SK-N-SH treated with all-trans-retinoic acid at 6 μM for 48 hours (cell line): ENCODE measurements at regions not wholly inside any gene's neighbourhood (a gene's known extent, or its start where the extent isn't known, plus 50 kb on each side); places are given as distances from the start of the nearest gene placed in this dataset.

Source experiments
- ATAC-seq: fragments of 200-7000 bp; cut with Tn5 transposase; 3 replicates; pipeline ENCODE4 v1.9.1; 2020; ENCODE audit warnings: mild to moderate bottlenecking, moderate library complexity
- ARNTL ChIP-seq: fragments of 450-650 bp; formaldehyde crosslinking; IDR thresholded peaks from 2 replicates; pipeline ENCODE4 v1.5.0; 2020; ENCODE audit warnings: low read depth, mild to moderate bottlenecking, moderate library complexity, borderline replicate concordance
- BACH2 ChIP-seq: fragments of 250-450 bp; sonication (Bioruptor Pico); IDR thresholded peaks from 2 replicates; pipeline ENCODE4 v1.9.0; 2021; ENCODE audit warnings: mild to moderate bottlenecking, borderline replicate concordance
- CSDC2 ChIP-seq: fragments of 250-450 bp; sonication (Bioruptor Pico); IDR thresholded peaks from 2 replicates; pipeline ENCODE4 v1.5.0; 2020; ENCODE audit warnings: mild to moderate bottlenecking, moderate library complexity
- ISL1 ChIP-seq: fragments of 250-450 bp; sonication (Bioruptor Pico); IDR thresholded peaks from 2 replicates; pipeline ENCODE4 v2.1.2; 2022; ENCODE audit warnings: mild to moderate bottlenecking, moderate library complexity
- OSR1 ChIP-seq: fragments of 250-450 bp; sonication (Bioruptor Pico); IDR thresholded peaks from 2 replicates; pipeline ENCODE4 v1.8.0; 2022; ENCODE audit warnings: moderate library complexity, mild to moderate bottlenecking, inconsistent platforms
- PPARA ChIP-seq: fragments of 250-450 bp; sonication (Bioruptor Pico); IDR thresholded peaks from 2 replicates; pipeline ENCODE4 v1.5.0; 2020; ENCODE audit warnings: mild to moderate bottlenecking, borderline replicate concordance
- RARB ChIP-seq: fragments of 250-450 bp; sonication (Bioruptor Pico); IDR thresholded peaks from 2 replicates; pipeline ENCODE4 v1.8.0; 2021; ENCODE audit warnings: mild to moderate bottlenecking, moderate library complexity
- SNAI2 ChIP-seq: fragments of 250-450 bp; sonication (Bioruptor Pico); IDR thresholded peaks from 2 replicates; pipeline ENCODE4 v1.5.0; 2020; ENCODE audit warnings: mild to moderate bottlenecking, moderate library complexity
- TCF4 ChIP-seq: fragments of 250-450 bp; sonication (Bioruptor Pico); IDR thresholded peaks from 2 replicates; pipeline ENCODE4 v1.8.0; 2021; ENCODE audit warnings: mild to moderate bottlenecking, moderate library complexity, borderline replicate concordance
- TOX ChIP-seq: fragments of 250-450 bp; sonication (Bioruptor Pico); IDR thresholded peaks from 2 replicates; pipeline ENCODE4 v1.8.0; 2021; ENCODE audit warnings: mild to moderate bottlenecking, moderate library complexity, borderline replicate concordance
- ZC3H10 ChIP-seq: fragments of 250-450 bp; sonication (Bioruptor Pico); IDR thresholded peaks from 2 replicates; pipeline ENCODE4 v1.5.1; 2021; ENCODE audit warnings: mild to moderate bottlenecking, moderate library complexity
- ZFP30 ChIP-seq: fragments of 450-650 bp; formaldehyde crosslinking; IDR thresholded peaks from 2 replicates; pipeline ENCODE4 v1.5.0; 2022; ENCODE audit warnings: mild to moderate bottlenecking, moderate library complexity
- ZNF565 ChIP-seq: fragments of 450-650 bp; formaldehyde crosslinking; conservative IDR thresholded peaks from 2 replicates; pipeline ENCODE4 v1.5.0; 2020; ENCODE audit warnings: low read depth, mild to moderate bottlenecking, moderate library complexity
- ZNF70 ChIP-seq: fragments of 450-650 bp; formaldehyde crosslinking; IDR thresholded peaks from 2 replicates; pipeline ENCODE4 v1.5.0; 2020; ENCODE audit warnings: mild to moderate bottlenecking, moderate library complexity
- ZNF8 ChIP-seq: fragments of 450-650 bp; formaldehyde crosslinking; IDR thresholded peaks from 2 replicates; pipeline ENCODE4 v1.5.0; 2020; ENCODE audit warnings: mild to moderate bottlenecking, moderate library complexity
- TF ChIP-seq, protein P1 (sequence below): fragments of 250-450 bp; sonication (Bioruptor Pico); IDR thresholded peaks from 2 replicates; pipeline ENCODE4 v1.5.1; 2020; ENCODE audit warnings: low read depth, mild to moderate bottlenecking, moderate library complexity
- TF ChIP-seq, protein P2 (sequence below): fragments of 250-450 bp; sonication (Bioruptor Pico); IDR thresholded peaks from 2 replicates; pipeline ENCODE4 v1.8.0; 2021; ENCODE audit warnings: low read depth, mild to moderate bottlenecking, moderate library complexity, borderline replicate concordance
- TF ChIP-seq, protein P3 (sequence below): fragments of 250-450 bp; sonication (Bioruptor Pico); IDR thresholded peaks from 2 replicates; pipeline ENCODE4 v1.5.0; 2020; ENCODE audit warnings: mild to moderate bottlenecking, moderate library complexity
- TF ChIP-seq, protein P4 (sequence below): fragments of 250-450 bp; sonication (Bioruptor Pico); IDR thresholded peaks from 2 replicates; pipeline ENCODE4 v1.8.0; 2020; ENCODE audit warnings: mild to moderate bottlenecking, moderate library complexity, borderline replicate concordance

DNA sequence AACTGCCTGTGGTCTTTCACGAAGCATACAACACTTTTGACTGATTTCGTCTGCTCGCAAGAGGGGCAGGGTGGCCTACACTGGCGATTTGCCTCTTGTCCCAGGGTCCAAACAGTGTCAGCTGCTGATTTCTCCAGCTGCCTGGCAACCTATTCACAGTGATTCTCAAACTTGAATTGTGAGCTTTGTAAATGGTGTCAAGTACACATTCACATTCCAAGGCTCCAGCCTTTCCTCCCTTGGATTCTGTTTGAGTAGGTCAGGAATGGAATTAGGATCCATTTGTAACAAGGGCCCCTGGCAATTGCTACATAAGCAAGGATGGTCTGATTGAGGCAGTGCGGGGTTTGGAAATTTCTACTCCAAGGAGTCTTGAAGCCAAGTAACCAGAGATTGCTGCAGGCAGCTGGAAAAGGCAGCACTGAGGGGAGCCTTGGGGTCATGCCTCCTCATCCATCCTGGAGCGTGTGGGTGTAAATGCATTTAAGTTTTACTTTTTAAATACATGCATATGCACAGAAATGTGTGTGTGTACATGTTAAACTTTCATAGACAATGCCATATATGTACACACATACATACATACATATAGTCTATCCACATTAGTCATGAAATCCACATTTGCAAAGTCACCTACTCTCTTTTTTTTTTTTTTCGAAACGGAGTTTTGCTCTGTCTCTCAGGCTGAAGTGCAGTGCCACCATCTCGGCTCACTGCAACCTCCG lies 86.8 kb upstream of the UXS1 start:
- TF ChIP-seq ZNF565 (CRISPR knock-in tag) (no peak), SNAI2 (no peak), ZNF8 (CRISPR knock-in tag) (no peak), ARNTL (CRISPR knock-in tag) (no peak)
- TF ChIP-seq, protein P1, sequence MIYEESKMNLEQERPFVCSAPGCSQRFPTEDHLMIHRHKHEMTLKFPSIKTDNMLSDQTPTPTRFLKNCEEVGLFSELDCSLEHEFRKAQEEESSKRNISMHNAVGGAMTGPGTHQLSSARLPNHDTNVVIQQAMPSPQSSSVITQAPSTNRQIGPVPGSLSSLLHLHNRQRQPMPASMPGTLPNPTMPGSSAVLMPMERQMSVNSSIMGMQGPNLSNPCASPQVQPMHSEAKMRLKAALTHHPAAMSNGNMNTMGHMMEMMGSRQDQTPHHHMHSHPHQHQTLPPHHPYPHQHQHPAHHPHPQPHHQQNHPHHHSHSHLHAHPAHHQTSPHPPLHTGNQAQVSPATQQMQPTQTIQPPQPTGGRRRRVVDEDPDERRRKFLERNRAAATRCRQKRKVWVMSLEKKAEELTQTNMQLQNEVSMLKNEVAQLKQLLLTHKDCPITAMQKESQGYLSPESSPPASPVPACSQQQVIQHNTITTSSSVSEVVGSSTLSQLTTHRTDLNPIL (CRISPR knock-in tag), result no peak
- ATAC-seq, result no peak

DNA sequence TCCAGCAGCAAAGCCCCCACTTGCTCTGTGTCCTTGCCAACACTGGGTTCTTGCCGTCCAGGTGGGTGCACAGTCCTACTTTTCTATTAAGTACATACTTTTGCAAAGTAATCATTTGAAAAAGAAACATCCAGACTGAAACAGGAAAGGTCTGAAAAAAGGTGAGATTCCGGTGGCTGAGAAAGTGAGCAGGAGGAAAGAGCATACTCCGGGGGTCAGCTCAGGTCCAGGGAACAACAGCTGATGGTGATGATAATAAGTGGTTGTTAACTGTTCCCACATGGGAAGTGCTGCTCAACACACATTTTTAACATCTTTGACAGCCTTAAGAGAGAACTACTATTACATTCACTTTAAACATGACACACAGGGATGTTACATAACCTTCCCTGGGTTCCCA lies 86.1 kb upstream of the UXS1 start:
- no peak for ATAC-seq
- TF ChIP-seq TOX (no peak), ZNF565 (CRISPR knock-in tag) (no peak), RARB (CRISPR knock-in tag) (no peak), TCF4 (CRISPR knock-in tag) (no peak), ZNF70 (no peak), ZFP30 (CRISPR knock-in tag) (no peak)

DNA sequence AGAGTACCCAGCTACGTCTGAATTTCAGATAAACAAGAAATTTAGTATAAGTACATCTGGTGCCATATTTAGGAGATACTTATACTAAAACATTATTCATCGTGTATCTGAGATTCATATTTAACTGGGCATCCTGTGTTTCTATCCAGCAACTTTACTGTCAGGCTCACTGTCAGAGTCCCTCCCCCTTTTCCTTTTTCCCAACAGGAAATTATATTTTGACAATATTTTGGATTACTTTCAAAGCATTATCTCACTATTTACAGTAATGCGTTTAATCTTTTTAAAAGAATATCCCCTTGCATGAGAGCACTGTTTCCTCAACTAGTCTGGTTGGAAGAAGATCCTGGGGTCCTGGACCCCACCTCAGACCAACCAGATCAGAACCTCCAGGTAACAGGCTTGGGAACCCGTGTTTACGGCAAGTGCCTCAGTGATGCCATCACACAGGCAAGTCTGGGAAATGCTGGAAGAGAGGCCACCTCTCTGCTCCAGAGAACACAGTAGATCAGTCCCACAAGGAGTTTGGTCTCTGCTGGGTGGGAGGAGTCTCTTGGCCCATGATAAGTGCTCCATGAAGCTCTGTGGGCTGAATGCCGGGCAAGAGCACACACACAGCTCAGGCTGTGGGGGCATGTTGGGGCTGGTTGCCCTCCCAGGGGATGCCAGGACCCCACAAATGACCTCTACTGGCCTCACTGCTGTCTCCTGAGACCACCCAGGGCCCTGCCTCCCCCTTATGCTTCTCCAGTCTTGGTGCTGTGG lies 84.2 kb upstream of the UXS1 start:
- no peak for ATAC-seq
- no peak for TF ChIP-seq TOX
- TF ChIP-seq, protein P2, sequence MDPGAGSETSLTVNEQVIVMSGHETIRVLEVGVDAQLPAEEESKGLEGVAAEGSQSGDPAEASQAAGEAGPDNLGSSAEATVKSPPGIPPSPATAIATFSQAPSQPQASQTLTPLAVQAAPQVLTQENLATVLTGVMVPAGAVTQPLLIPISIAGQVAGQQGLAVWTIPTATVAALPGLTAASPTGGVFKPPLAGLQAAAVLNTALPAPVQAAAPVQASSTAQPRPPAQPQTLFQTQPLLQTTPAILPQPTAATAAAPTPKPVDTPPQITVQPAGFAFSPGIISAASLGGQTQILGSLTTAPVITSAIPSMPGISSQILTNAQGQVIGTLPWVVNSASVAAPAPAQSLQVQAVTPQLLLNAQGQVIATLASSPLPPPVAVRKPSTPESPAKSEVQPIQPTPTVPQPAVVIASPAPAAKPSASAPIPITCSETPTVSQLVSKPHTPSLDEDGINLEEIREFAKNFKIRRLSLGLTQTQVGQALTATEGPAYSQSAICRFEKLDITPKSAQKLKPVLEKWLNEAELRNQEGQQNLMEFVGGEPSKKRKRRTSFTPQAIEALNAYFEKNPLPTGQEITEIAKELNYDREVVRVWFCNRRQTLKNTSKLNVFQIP, result no peak
- TF ChIP-seq TCF4 (CRISPR knock-in tag), result no peak
- no peak for TF ChIP-seq ZNF70
- TF ChIP-seq SNAI2, result no peak
- TF ChIP-seq ISL1 (CRISPR knock-in tag), result no peak
- TF ChIP-seq ZNF565 (CRISPR knock-in tag), result no peak
- TF ChIP-seq OSR1 (CRISPR knock-in tag), result no peak
- TF ChIP-seq ZNF8 (CRISPR knock-in tag), result no peak
- TF ChIP-seq PPARA, result no peak
- TF ChIP-seq, protein P3, sequence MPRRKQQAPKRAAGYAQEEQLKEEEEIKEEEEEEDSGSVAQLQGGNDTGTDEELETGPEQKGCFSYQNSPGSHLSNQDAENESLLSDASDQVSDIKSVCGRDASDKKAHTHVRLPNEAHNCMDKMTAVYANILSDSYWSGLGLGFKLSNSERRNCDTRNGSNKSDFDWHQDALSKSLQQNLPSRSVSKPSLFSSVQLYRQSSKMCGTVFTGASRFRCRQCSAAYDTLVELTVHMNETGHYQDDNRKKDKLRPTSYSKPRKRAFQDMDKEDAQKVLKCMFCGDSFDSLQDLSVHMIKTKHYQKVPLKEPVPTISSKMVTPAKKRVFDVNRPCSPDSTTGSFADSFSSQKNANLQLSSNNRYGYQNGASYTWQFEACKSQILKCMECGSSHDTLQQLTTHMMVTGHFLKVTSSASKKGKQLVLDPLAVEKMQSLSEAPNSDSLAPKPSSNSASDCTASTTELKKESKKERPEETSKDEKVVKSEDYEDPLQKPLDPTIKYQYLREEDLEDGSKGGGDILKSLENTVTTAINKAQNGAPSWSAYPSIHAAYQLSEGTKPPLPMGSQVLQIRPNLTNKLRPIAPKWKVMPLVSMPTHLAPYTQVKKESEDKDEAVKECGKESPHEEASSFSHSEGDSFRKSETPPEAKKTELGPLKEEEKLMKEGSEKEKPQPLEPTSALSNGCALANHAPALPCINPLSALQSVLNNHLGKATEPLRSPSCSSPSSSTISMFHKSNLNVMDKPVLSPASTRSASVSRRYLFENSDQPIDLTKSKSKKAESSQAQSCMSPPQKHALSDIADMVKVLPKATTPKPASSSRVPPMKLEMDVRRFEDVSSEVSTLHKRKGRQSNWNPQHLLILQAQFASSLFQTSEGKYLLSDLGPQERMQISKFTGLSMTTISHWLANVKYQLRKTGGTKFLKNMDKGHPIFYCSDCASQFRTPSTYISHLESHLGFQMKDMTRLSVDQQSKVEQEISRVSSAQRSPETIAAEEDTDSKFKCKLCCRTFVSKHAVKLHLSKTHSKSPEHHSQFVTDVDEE, result no peak
- no peak for TF ChIP-seq RARB (CRISPR knock-in tag)
- TF ChIP-seq CSDC2 (CRISPR knock-in tag), result no peak
- TF ChIP-seq ZFP30 (CRISPR knock-in tag), result no peak

DNA sequence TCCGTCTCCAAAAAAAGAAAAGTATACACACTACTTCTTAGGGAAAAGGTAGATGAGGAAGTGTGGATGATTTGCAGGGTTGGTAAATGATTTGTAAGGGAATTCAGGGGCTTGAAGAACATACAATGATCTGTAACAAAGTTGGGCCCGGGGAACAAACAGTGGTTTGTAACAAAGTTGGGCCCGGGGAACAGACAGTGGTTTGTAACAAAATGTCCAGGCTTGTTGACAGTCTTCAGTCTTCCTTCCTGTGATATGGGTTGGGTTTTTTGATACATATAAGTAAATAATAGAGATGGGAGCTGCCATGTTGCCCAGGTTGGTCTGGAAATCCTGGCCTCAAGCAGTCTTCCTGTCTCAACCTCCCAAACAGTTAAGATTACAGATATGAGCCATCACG lies 83.3 kb upstream of the UXS1 start:
- TF ChIP-seq ZNF8 (CRISPR knock-in tag), result no peak
- no peak for TF ChIP-seq ZC3H10 (CRISPR knock-in tag)
- TF ChIP-seq ZNF565 (CRISPR knock-in tag), result no peak
- TF ChIP-seq, protein P3, result no peak
- TF ChIP-seq, protein P4, sequence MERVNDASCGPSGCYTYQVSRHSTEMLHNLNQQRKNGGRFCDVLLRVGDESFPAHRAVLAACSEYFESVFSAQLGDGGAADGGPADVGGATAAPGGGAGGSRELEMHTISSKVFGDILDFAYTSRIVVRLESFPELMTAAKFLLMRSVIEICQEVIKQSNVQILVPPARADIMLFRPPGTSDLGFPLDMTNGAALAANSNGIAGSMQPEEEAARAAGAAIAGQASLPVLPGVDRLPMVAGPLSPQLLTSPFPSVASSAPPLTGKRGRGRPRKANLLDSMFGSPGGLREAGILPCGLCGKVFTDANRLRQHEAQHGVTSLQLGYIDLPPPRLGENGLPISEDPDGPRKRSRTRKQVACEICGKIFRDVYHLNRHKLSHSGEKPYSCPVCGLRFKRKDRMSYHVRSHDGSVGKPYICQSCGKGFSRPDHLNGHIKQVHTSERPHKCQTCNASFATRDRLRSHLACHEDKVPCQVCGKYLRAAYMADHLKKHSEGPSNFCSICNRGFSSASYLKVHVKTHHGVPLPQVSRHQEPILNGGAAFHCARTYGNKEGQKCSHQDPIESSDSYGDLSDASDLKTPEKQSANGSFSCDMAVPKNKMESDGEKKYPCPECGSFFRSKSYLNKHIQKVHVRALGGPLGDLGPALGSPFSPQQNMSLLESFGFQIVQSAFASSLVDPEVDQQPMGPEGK (CRISPR knock-in tag), result no peak
- TF ChIP-seq ARNTL (CRISPR knock-in tag), result no peak
- TF ChIP-seq, protein P2, result no peak
- no peak for TF ChIP-seq TOX
- no peak for TF ChIP-seq RARB (CRISPR knock-in tag)
- no peak for TF ChIP-seq BACH2 (CRISPR knock-in tag)
- no peak for TF ChIP-seq CSDC2 (CRISPR knock-in tag)
- no peak for TF ChIP-seq ISL1 (CRISPR knock-in tag)
- no peak for TF ChIP-seq PPARA
- ATAC-seq, result no peak
